Uterus (tissue), 3 donors: ENCODE measurements at regions not wholly inside any gene's neighbourhood (a gene's known extent, or its start where the extent isn't known, plus 50 kb on each side); places are given as distances from the start of the nearest gene placed in this dataset.

Source experiments
- DNase-seq, 2 donors: peaks; one replicate each; pipeline ENCODE4 v3.0.0-alpha.2; 2019 to 2020
- H3K27ac ChIP-seq, 2 donors: fragments of 200-600 bp; sonication (generic); 1 replicate in 1 of 2; 2 replicates in 1 of 2; pipeline ENCODE4 v1.5.1; 2016 to 2018
- H3K27me3 ChIP-seq, 2 donors: fragments of 200-600 bp; sonication (generic); one replicate each; pipeline ENCODE4 v1.5.1; 2018 to 2019; ENCODE audit warnings: control low read depth in 1 of 2
- H3K36me3 ChIP-seq, 2 donors: fragments of 200-600 bp; sonication (generic); one replicate each; pipeline ENCODE4 v1.5.1; 2019; ENCODE audit warnings: control low read depth in 1 of 2
- H3K4me1 ChIP-seq, 2 donors: fragments of 200-600 bp; sonication (generic); one replicate each; pipeline ENCODE4 v1.5.1; 2018 to 2019; ENCODE audit warnings: control low read depth in 1 of 2
- H3K4me3 ChIP-seq, 2 donors: fragments of 200-600 bp; sonication (generic); 1 replicate in 1 of 2; 2 replicates in 1 of 2; pipeline ENCODE4 v1.5.1; 2018 to 2019; ENCODE audit warnings: mild to moderate bottlenecking in 1 of 2
- H3K9me3 ChIP-seq, 2 donors: fragments of 200-600 bp; sonication (generic); one replicate each; pipeline ENCODE4 v1.5.1; 2019; ENCODE audit warnings: control low read depth in 1 of 2
- POLR2A ChIP-seq, 2 donors: fragments of 450-650 bp; IDR thresholded peaks; one replicate each; pipeline ENCODE4 v1.6.1; 2016; ENCODE audit warnings: antibody characterized with exemption in 2 of 2, mild to moderate bottlenecking in 1 of 2, moderate library complexity in 1 of 2
- intact Hi-C: fragments of 100-400 bp; cut with DNase I; formaldehyde crosslinking; loops from one replicate; pipeline ENCODE4 v1.15.1; 2023; ENCODE audit warnings: low total_unique reads
- TF ChIP-seq, protein P1 (sequence below), 4 experiments: fragments of 200-600 bp in 2 of 4; fragments of 450-650 bp in 2 of 4; sonication (generic) in 2 of 4; IDR thresholded peaks; one replicate each; pipeline ENCODE4 v1.5.1; 2016 to 2019; ENCODE audit warnings: antibody characterized with exemption in 4 of 4, mild to moderate bottlenecking in 2 of 4, moderate library complexity in 1 of 4
- donor health status: DM: yes; HTN: yes; CAD: no.

DNA sequence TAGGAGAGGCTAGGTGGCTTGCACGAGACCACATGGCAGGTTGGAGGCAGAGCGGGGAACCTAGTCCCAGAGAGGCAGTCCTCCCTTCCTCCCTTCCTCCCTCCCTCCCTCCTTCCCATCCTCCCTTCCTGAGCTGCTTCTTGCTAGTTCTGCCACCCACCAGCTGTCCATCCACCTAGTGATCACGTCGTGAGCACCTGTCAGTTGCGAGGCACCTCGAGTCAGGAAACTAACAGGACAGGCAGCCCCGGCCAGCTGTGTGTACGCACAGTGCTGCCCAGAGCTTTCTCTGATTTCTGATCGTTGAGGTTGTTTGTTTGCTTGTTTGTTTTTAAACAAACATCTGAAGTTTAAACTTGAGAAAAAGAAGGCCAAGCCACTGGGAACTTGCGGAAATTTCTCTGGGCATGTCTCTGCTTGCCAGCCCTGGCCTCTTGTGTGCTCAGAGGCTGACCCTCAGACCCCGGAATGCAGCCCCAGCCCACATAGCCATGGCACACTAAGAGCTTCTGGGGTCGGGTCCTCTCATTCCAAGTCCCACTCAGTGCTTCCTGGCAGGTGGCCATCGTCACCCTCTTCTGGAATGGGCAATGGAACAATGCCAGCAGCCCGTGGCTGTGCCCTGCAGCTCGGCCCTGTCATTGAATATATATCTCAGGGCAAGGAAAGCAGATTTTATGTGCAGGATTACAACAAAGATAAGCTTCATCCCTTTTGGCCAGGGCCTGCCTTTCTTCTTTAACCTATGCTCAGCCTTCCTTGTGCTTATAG, 174.0 kb downstream of the KATNIP start:
- Histone ChIP-seq H3K27ac (peak overlapping the region in 1 of 2 donors; percentile 34), H3K36me3 (no peaks in the 10 kb centered on the region), H3K27me3 (no peaks in the 10 kb centered on the region), H3K4me3 (no peak overlapping the region), H3K9me3 (no peaks in the 10 kb centered on the region), H3K4me1 (no peaks in the 10 kb centered on the region)
- DNase-seq: no peak
- intact Hi-C loops: no loop called here
- no peak for TF ChIP-seq POLR2A (IDR thresholded peaks at IDR 0.05)
- TF ChIP-seq, protein P1, sequence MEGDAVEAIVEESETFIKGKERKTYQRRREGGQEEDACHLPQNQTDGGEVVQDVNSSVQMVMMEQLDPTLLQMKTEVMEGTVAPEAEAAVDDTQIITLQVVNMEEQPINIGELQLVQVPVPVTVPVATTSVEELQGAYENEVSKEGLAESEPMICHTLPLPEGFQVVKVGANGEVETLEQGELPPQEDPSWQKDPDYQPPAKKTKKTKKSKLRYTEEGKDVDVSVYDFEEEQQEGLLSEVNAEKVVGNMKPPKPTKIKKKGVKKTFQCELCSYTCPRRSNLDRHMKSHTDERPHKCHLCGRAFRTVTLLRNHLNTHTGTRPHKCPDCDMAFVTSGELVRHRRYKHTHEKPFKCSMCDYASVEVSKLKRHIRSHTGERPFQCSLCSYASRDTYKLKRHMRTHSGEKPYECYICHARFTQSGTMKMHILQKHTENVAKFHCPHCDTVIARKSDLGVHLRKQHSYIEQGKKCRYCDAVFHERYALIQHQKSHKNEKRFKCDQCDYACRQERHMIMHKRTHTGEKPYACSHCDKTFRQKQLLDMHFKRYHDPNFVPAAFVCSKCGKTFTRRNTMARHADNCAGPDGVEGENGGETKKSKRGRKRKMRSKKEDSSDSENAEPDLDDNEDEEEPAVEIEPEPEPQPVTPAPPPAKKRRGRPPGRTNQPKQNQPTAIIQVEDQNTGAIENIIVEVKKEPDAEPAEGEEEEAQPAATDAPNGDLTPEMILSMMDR (IDR thresholded peaks at IDR 0.05): no peak

DNA sequence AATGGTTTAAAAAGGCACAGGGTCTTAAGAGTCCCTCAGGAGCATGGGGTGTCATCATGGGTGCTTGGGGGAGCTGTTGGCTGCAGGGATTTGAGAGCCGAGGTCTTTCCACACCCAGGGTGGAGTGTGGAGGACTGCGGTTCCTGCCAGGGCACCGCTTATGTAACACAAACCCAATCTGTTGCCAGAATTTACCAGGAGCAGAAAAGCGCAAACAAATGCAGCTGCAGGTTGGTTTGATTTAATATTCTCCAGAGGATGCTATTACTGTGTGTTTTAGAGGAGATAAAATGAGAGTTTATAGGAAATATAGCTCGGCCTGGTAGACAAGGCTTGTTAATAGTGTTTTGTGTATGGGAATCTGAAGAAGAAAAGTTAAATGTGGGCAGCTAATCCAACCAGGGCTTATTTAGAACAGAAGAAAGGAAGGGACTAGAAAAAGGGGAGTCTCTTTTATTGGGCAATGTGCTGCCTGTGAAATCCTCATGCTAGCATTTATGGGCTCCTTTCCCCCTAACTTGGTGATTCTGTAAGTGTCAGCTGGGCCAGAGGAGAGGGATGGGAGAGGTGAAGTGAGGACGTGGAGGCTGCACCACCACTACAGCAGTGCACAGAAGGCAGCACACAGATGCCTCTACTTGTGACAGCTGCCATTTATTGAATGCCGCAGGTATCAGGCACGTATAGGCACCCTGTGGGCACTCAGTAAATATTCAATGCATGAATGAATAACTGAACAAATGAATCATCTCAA, 174.7 kb downstream of the KATNIP start:
- intact Hi-C loops: no loop called here
- no peaks in the 10 kb centered on the region for H3K9me3 ChIP-seq
- no peak for TF ChIP-seq POLR2A (IDR thresholded peaks at IDR 0.05)
- TF ChIP-seq, protein P1 (IDR thresholded peaks at IDR 0.05): no peak
- no peak overlapping the region for H3K4me3 ChIP-seq
- no peaks in the 10 kb centered on the region for H3K27me3 ChIP-seq
- H3K36me3 ChIP-seq: no peaks in the 10 kb centered on the region
- peak overlapping the region in 1 of 2 donors; percentile 34 for H3K27ac ChIP-seq
- DNase-seq: no peak
- H3K4me1 ChIP-seq: no peaks in the 10 kb centered on the region

DNA sequence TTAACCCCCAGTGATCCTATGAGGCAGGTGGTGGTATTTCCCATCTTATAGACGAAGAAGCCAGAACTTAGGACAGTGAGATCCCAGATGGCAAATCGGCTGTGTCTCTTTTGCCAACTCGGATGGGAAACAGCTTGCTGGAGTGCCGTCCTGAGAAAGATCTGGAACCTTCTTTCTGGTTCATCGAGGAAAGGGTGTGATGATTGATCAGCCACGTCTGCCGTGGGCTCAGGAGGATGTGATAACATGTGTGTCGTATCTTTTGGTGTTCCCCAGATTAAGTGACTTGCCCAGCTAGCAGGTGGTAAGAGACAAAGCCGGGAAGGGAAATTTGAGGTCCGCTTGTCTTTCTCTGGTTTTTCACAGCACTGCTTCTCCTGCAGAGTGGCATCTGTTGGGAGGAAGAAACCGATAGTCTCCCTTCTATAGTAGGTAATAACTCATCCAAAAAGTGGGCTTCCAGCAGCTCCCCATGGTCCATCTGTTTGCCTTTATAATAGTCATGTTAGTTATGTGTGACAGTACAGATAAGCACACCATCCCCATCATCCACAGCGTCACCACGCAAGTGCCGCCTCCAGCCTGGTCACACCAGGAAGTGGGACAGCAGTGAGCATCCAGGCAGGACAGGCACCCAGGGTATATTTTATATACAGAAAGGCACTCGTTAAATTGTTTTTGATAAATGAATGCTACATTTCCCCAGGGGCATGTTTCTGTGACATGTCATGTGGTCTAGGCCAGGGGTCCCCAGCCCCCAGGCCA, 175.5 kb downstream of the KATNIP start:
- DNase-seq: no peak
- no peak overlapping the region for H3K27ac ChIP-seq
- intact Hi-C loops: no loop called here

DNA sequence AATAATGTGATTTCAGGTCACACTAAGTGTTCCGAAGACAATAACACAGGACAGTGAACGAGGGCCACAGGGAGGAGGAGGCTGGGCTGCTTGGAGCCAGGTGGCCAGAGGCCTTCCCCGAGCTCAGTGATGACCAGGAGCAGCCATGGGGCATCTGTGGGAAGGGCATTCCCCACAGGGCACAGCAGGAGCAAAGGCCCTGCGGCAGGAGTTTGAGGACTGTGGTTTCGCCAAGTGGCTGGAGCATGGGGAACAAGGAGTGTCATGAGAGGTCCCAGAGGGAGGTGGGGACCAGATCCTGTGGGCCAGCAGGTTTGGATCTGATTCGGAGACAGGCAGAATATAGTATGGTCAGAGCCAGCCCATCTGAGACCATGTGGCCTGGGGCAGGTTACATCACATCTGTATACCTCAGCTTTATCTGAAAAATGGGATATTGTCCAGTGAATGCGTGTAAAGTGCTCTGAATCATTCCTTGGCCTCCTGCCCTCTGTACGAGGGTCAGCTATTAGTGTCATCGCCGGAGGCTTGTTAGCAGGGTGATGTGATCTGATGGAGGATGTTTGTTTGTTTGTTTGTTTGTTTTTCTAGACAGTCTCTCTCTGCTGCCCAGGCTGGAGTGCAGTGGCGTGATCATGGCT, 176.8 kb downstream of the KATNIP start:
- Histone ChIP-seq H3K27ac (no peak overlapping the region), H3K4me3 (no peak overlapping the region), H3K27me3 (no peaks in the 10 kb centered on the region), H3K4me1 (no peaks in the 10 kb centered on the region), H3K36me3 (no peaks in the 10 kb centered on the region), H3K9me3 (no peaks in the 10 kb centered on the region)
- TF ChIP-seq, protein P1 (IDR thresholded peaks at IDR 0.05): no peak
- TF ChIP-seq POLR2A (IDR thresholded peaks at IDR 0.05): no peak
- intact Hi-C loops: no loop called here
- no peak for DNase-seq

More for the DNA sequence above, 175.5 kb downstream of the KATNIP start:
- no peaks in the 10 kb centered on the region for H3K4me1 ChIP-seq
- no peaks in the 10 kb centered on the region for H3K27me3 ChIP-seq
- no peaks in the 10 kb centered on the region for H3K9me3 ChIP-seq
- H3K36me3 ChIP-seq: no peaks in the 10 kb centered on the region
- no peak overlapping the region for H3K4me3 ChIP-seq
- TF ChIP-seq POLR2A (IDR thresholded peaks at IDR 0.05): no peak
- TF ChIP-seq, protein P1 (IDR thresholded peaks at IDR 0.05): no peak
